ENCODE measurements at regions not wholly inside any gene's neighbourhood (a gene's known extent, or its start where the extent isn't known, plus 50 kb on each side); places are given as distances from the start of the nearest gene placed in this dataset.

DNA sequence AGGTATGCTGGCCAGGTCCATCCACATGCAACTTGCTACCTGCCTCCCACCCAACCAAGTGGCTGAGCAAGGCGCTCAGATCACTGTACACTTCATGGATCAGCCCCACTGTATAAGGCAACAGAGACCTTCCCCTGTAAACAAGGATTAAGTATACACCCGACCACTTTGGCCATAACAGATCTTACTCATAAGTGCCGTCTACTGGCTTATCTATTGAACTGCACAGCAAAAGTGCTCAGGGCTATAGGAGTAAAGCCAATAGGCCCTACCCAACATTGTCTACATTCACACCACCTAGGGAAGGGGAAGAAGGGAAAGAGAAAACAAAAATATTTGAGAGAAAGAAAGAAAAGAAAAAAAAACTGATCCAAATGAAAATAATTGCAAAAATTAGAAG lies 663.9 kb upstream of the LRRTM1 start:
- H3K36me3 ChIP-seq (replicated peaks; ENCODE audit: insufficient read depth, low read length): no peaks in the 10 kb centered on the region
- H3K9me3 ChIP-seq (replicated peaks; ENCODE audit: insufficient read depth, low read length): no peaks in the 10 kb centered on the region
- DNase-seq: no peak
- no peaks in the 10 kb centered on the region for H3K9me2 ChIP-seq (replicated peaks; ENCODE audit: insufficient read depth, low read length)
- H3K4me2 ChIP-seq (ENCODE audit: low read depth, low read length): no peak overlapping the region
- TF ChIP-seq EZH2phosphoT487 (IDR thresholded peaks at IDR 0.05; ENCODE audit: low read length): no peak
- TF ChIP-seq, protein P1, sequence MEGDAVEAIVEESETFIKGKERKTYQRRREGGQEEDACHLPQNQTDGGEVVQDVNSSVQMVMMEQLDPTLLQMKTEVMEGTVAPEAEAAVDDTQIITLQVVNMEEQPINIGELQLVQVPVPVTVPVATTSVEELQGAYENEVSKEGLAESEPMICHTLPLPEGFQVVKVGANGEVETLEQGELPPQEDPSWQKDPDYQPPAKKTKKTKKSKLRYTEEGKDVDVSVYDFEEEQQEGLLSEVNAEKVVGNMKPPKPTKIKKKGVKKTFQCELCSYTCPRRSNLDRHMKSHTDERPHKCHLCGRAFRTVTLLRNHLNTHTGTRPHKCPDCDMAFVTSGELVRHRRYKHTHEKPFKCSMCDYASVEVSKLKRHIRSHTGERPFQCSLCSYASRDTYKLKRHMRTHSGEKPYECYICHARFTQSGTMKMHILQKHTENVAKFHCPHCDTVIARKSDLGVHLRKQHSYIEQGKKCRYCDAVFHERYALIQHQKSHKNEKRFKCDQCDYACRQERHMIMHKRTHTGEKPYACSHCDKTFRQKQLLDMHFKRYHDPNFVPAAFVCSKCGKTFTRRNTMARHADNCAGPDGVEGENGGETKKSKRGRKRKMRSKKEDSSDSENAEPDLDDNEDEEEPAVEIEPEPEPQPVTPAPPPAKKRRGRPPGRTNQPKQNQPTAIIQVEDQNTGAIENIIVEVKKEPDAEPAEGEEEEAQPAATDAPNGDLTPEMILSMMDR (IDR thresholded peaks at IDR 0.05; ENCODE audit: low read length): peak; percentile 17; the same call in 1 of the 2 replicates
- H3K9ac ChIP-seq (ENCODE audit: low read length): no peak overlapping the region
- no peaks in the 10 kb centered on the region for H3K79me2 ChIP-seq (ENCODE audit: low read length)
- no peaks in the 10 kb centered on the region for H3K27me3 ChIP-seq (replicated peaks; ENCODE audit: insufficient read depth, low read length)
- no peak overlapping the region for H3K27ac ChIP-seq (ENCODE audit: low read length)
- no peaks in the 10 kb centered on the region for H3F3A ChIP-seq (ENCODE audit: insufficient read depth, low read length)
- no peaks in the 10 kb centered on the region for H3K4me1 ChIP-seq (ENCODE audit: low read length)
- H4K20me1 ChIP-seq (ENCODE audit: insufficient read depth, low read length): no peaks in the 10 kb centered on the region
- H2AFZ ChIP-seq (ENCODE audit: low read length): no peak overlapping the region
- H3K4me3 ChIP-seq (ENCODE audit: low read length): no peak overlapping the region

DNA sequence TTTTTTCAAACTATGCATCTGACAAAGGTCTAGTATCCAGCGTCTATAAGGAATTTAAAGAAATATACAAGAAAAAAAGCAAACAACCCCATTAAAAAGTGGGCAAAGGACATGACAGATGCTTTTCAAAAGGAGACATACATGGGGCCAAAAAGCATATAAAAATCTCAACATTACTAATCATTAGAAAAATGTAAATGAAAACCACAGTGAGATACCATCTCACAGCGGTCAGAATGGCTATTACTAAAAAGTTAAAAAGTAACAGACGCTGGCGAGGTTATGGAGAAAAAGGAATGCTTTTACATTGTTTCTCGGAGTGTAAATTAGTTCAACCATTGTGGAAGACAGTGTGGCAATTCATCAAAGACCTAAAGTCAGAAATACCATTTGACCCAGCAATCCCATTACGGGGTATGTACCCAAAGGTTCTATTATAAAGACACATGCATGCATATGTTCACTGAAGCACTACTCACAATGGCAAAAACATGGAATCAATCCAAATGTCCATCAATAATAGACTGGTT lies 643.1 kb upstream of the LRRTM1 start:
- H4K20me1 ChIP-seq (ENCODE audit: insufficient read depth, low read length): no peaks in the 10 kb centered on the region
- no peak overlapping the region for H3K4me2 ChIP-seq (ENCODE audit: low read depth, low read length)
- no peaks in the 10 kb centered on the region for H3K9me2 ChIP-seq (replicated peaks; ENCODE audit: insufficient read depth, low read length)
- TF ChIP-seq EZH2phosphoT487 (IDR thresholded peaks at IDR 0.05; ENCODE audit: low read length): no peak
- H3K9me3 ChIP-seq (replicated peaks; ENCODE audit: insufficient read depth, low read length): no peaks in the 10 kb centered on the region
- H3K4me1 ChIP-seq (ENCODE audit: low read length): no peaks in the 10 kb centered on the region
- H3K27ac ChIP-seq (ENCODE audit: low read length): no peak overlapping the region
- no peak for DNase-seq
- no peaks in the 10 kb centered on the region for H3K27me3 ChIP-seq (replicated peaks; ENCODE audit: insufficient read depth, low read length)
- H3K79me2 ChIP-seq (ENCODE audit: low read length): no peaks in the 10 kb centered on the region
- no peak overlapping the region for H2AFZ ChIP-seq (ENCODE audit: low read length)
- H3F3A ChIP-seq (ENCODE audit: insufficient read depth, low read length): no peaks in the 10 kb centered on the region
- H3K36me3 ChIP-seq (replicated peaks; ENCODE audit: insufficient read depth, low read length): no peaks in the 10 kb centered on the region
- H3K4me3 ChIP-seq (ENCODE audit: low read length): no peak overlapping the region
- no peak overlapping the region for H3K9ac ChIP-seq (ENCODE audit: low read length)

DNA sequence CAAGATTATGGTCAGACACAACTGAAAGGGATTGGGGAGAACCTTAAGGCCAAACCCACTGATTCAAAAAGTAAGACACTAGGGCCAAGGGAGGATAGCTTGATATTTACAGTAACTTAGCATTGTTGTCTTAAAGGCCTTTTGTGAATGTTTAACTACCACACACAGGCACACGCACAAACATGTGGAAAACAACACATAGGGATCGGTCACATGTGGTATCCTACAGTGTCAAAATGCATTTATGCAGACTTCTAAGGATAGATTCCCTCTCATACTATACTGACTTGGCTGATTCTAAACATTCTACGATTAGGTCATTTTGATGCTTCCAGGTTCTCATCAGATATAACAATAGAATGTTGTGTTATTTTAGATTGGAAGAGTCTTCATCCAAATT lies 638.9 kb upstream of the LRRTM1 start:
- Histone ChIP-seq H3K4me2 (ENCODE audit: low read depth, low read length) (no peak overlapping the region), H2AFZ (ENCODE audit: low read length) (no peak overlapping the region), H3K9ac (ENCODE audit: low read length) (no peak overlapping the region), H3K36me3 (replicated peaks; ENCODE audit: insufficient read depth, low read length) (no peaks in the 10 kb centered on the region), H3K4me3 (ENCODE audit: low read length) (no peak overlapping the region), H3K9me3 (replicated peaks; ENCODE audit: insufficient read depth, low read length) (no peaks in the 10 kb centered on the region), H3K79me2 (ENCODE audit: low read length) (no peaks in the 10 kb centered on the region), H3K9me2 (replicated peaks; ENCODE audit: insufficient read depth, low read length) (no peaks in the 10 kb centered on the region), H3K27ac (ENCODE audit: low read length) (no peak overlapping the region), H3F3A (ENCODE audit: insufficient read depth, low read length) (no peaks in the 10 kb centered on the region), H3K4me1 (ENCODE audit: low read length) (no peaks in the 10 kb centered on the region), H3K27me3 (replicated peaks; ENCODE audit: insufficient read depth, low read length) (no peaks in the 10 kb centered on the region), H4K20me1 (ENCODE audit: insufficient read depth, low read length) (no peaks in the 10 kb centered on the region)
- TF ChIP-seq, protein P1 (IDR thresholded peaks at IDR 0.05; ENCODE audit: low read length): no peak
- TF ChIP-seq EZH2 (optimal IDR thresholded peaks at IDR 0.05; ENCODE audit: low read depth, low read length): no peak
- TF ChIP-seq EZH2phosphoT487 (IDR thresholded peaks at IDR 0.05; ENCODE audit: low read length): no peak
- no peak for DNase-seq

DNA sequence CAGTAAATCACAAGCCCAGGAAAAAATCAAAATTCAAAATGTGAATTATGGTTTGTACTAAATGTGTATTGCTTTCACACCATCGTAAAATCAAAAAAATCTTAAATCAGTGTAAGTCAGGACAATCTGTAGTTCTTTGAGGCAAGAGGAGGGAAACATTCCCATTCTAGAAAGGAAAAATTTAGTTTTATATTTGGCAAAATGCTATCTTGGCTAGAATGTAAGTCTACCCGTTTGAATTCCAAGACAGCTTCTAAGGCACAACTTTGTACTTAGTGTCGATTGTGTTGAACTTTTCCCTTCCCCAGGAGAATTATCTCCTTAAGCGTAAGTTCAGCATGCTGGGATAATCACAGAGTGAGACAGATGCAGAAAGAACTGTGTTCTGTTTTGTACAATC lies 638.2 kb upstream of the LRRTM1 start:
- Histone ChIP-seq H3F3A (ENCODE audit: insufficient read depth, low read length) (no peaks in the 10 kb centered on the region), H3K27ac (ENCODE audit: low read length) (no peak overlapping the region), H3K4me3 (ENCODE audit: low read length) (no peak overlapping the region), H3K79me2 (ENCODE audit: low read length) (no peaks in the 10 kb centered on the region), H3K4me2 (ENCODE audit: low read depth, low read length) (no peak overlapping the region), H3K36me3 (replicated peaks; ENCODE audit: insufficient read depth, low read length) (no peaks in the 10 kb centered on the region), H3K4me1 (ENCODE audit: low read length) (no peaks in the 10 kb centered on the region), H3K9me3 (replicated peaks; ENCODE audit: insufficient read depth, low read length) (no peaks in the 10 kb centered on the region), H3K27me3 (replicated peaks; ENCODE audit: insufficient read depth, low read length) (no peaks in the 10 kb centered on the region), H2AFZ (ENCODE audit: low read length) (no peak overlapping the region), H4K20me1 (ENCODE audit: insufficient read depth, low read length) (no peaks in the 10 kb centered on the region), H3K9me2 (replicated peaks; ENCODE audit: insufficient read depth, low read length) (no peaks in the 10 kb centered on the region), H3K9ac (ENCODE audit: low read length) (no peak overlapping the region)
- DNase-seq: no peak
- TF ChIP-seq EZH2phosphoT487 (IDR thresholded peaks at IDR 0.05; ENCODE audit: low read length) (no peak), EZH2 (optimal IDR thresholded peaks at IDR 0.05; ENCODE audit: low read depth, low read length) (no peak)
- TF ChIP-seq, protein P1 (IDR thresholded peaks at IDR 0.05; ENCODE audit: low read length): no peak
